HG02623 (cell line): ENCODE measurements at regions not wholly inside any gene's neighbourhood (a gene's known extent, or its start where the extent isn't known, plus 50 kb on each side); places are given as distances from the start of the nearest gene placed in this dataset.
"Not testable (repeated sequence)": the region's sequence is repeated elsewhere in the genome, so short reads cannot be mapped to it uniquely, and the experiment has no call there.

Source experiments
- ATAC-seq: cut with Tn5 transposase; IDR thresholded peaks from one replicate; pipeline ENCODE4 v1.9.1; 2021; ENCODE audit warnings: moderate library complexity; ENCODE audit not compliant: unreplicated experiment

GRCh38 chr5:85647349-85648127, 970.2 kb upstream of the COX7C start:
- no peak for ATAC-seq

- ATAC-seq = no peak
Observed at GRCh38 chr5:85648495-85648894, 969.2 kb upstream of the COX7C start.

- no peak for ATAC-seq
Observed at GRCh38 chr5:85651731-85652130, 966.0 kb upstream of the COX7C start.

- ATAC-seq = not testable (repeated sequence)
Observed at GRCh38 chr5:85654144-85654543, 963.6 kb upstream of the COX7C start.

- no peak for ATAC-seq
Observed at GRCh38 chr5:85656050-85656449, 961.7 kb upstream of the COX7C start.

GRCh38 chr5:85657328-85657727, 960.4 kb upstream of the COX7C start:
- ATAC-seq = not testable (repeated sequence)

GRCh38 chr5:85662969-85663707, 954.6 kb upstream of the COX7C start:
- ATAC-seq = not testable (repeated sequence)

- ATAC-seq = no peak
Observed at GRCh38 chr5:85663708-85664031, 954.1 kb upstream of the COX7C start.

- no peak for ATAC-seq
Observed at GRCh38 chr5:85670417-85670816, 947.3 kb upstream of the COX7C start.

- no peak for ATAC-seq
Observed at GRCh38 chr5:85671223-85671970, 946.3 kb upstream of the COX7C start.

GRCh38 chr5:85681871-85682270, 935.9 kb upstream of the COX7C start:
- ATAC-seq = no peak

- no peak for ATAC-seq
Observed at GRCh38 chr5:85684351-85684750, 933.4 kb upstream of the COX7C start.

- ATAC-seq = no peak
Observed at GRCh38 chr5:85703296-85703695, 914.4 kb upstream of the COX7C start.

- ATAC-seq = no peak
Observed at GRCh38 chr5:85709728-85710127, 908.0 kb upstream of the COX7C start.

- no peak for ATAC-seq
Observed at GRCh38 chr5:85716344-85717202, 901.2 kb upstream of the COX7C start.

- ATAC-seq = no peak
Observed at GRCh38 chr5:85717203-85717563, 900.6 kb upstream of the COX7C start.

GRCh38 chr5:85732185-85732584, 885.6 kb upstream of the COX7C start:
- no peak for ATAC-seq

- no peak for ATAC-seq
Observed at GRCh38 chr5:85741972-85742371, 875.8 kb upstream of the COX7C start.

- ATAC-seq = no peak
Observed at GRCh38 chr5:85760519-85760918, 857.2 kb upstream of the COX7C start.

- ATAC-seq = no peak
Observed at GRCh38 chr5:85769347-85769746, 848.4 kb upstream of the COX7C start.

GRCh38 chr5:85784746-85785145, 833.0 kb upstream of the COX7C start:
- no peak for ATAC-seq
